Fibroblast of lung (primary cell): ENCODE measurements at regions not wholly inside any gene's neighbourhood (a gene's known extent, or its start where the extent isn't known, plus 50 kb on each side); places are given as distances from the start of the nearest gene placed in this dataset.

ENCODE experiments used
- DNase-seq, 2 donors: peaks; one replicate each; pipeline versions ENCODE4 v3.0.0 to v3.0.0-alpha.2; 2010; ENCODE audit warnings: low read depth in 2 of 2
- H2AFZ ChIP-seq: 2 replicates; pipeline ENCODE4 v1.5.1; 2012; ENCODE audit warnings: low read length, control low read depth, inconsistent platforms
- H3K27ac ChIP-seq: 2 replicates; pipeline ENCODE4 v1.5.1; 2011; ENCODE audit warnings: low read length, control low read depth; ENCODE audit not compliant: insufficient read depth
- H3K27me3 ChIP-seq: 2 replicates; pipeline ENCODE4 v1.5.1; 2011; ENCODE audit warnings: mild to moderate bottlenecking, low read length; ENCODE audit not compliant: control insufficient read depth, insufficient read depth
- H3K36me3 ChIP-seq: 2 replicates; pipeline ENCODE4 v1.5.1; 2011; ENCODE audit warnings: low read length; ENCODE audit not compliant: control insufficient read depth, insufficient read depth
- H3K4me1 ChIP-seq: 2 replicates; pipeline ENCODE4 v1.5.1; 2011; ENCODE audit warnings: low read length; ENCODE audit not compliant: control insufficient read depth, insufficient read depth; ENCODE audit errors: extremely low read depth
- H3K4me2 ChIP-seq: 2 replicates; pipeline ENCODE4 v1.5.1; 2011; ENCODE audit warnings: low read length, control low read depth; ENCODE audit not compliant: insufficient read depth; ENCODE audit errors: extremely low read depth
- H3K4me3 ChIP-seq, 4 experiments: fragments of 200-600 bp in 1 of 4; sonication (generic) in 1 of 4; replicated peaks in 1 of 4; 2 replicates each; pipeline ENCODE4 v1.5.1; 2011 to 2016; ENCODE audit warnings: low read length in 4 of 4, low read depth in 3 of 4, mild to moderate bottlenecking in 3 of 4, control low read depth in 2 of 4, inconsistent platforms in 1 of 4, mixed read lengths in 1 of 4; ENCODE audit not compliant: insufficient read depth in 1 of 4; ENCODE audit errors: control extremely low read depth in 1 of 4
- H3K79me2 ChIP-seq: 2 replicates; pipeline ENCODE4 v1.5.1; 2012; ENCODE audit warnings: mild to moderate bottlenecking, low read length, inconsistent platforms; ENCODE audit not compliant: control insufficient read depth, insufficient read depth
- H3K9ac ChIP-seq: 2 replicates; pipeline ENCODE4 v1.5.1; 2011; ENCODE audit warnings: mild to moderate bottlenecking, low read length, control low read depth; ENCODE audit not compliant: insufficient read depth
- H3K9me3 ChIP-seq: 2 replicates; pipeline ENCODE4 v1.5.1; 2012; ENCODE audit warnings: low read depth, low read length; ENCODE audit not compliant: control insufficient read depth, insufficient read depth
- H4K20me1 ChIP-seq: 2 replicates; pipeline ENCODE4 v1.5.1; 2011; ENCODE audit warnings: low read length; ENCODE audit not compliant: control insufficient read depth, insufficient read depth; ENCODE audit errors: extremely low read depth
- CTCF ChIP-seq, 2 donors: IDR thresholded peaks in 1 of 2; conservative IDR thresholded peaks in 1 of 2; 1 replicate in 1 of 2; 2 replicates in 1 of 2; pipeline ENCODE4 v1.5.1; 2011 to 2012; ENCODE audit warnings: low read length in 2 of 2, control low read depth in 1 of 2, inconsistent platforms in 1 of 2, low read depth in 1 of 2, mild to moderate bottlenecking in 1 of 2
- EZH2 ChIP-seq: IDR thresholded peaks from 2 replicates; pipeline ENCODE4 v1.5.1; 2012; ENCODE audit warnings: low read length, control low read depth, mild to moderate bottlenecking; ENCODE audit errors: missing control alignments

GRCh38 chr6:145531822-145532221 is 203.5 kb downstream of the EPM2A start:
- Histone ChIP-seq H4K20me1 (no peaks in the 10 kb centered on the region), H3K27ac (no peak overlapping the region), H3K9me3 (no peaks in the 10 kb centered on the region), H3K4me3 (no peak overlapping the region), H3K9ac (no peak overlapping the region), H3K36me3 (no peaks in the 10 kb centered on the region), H2AFZ (no peak overlapping the region), H3K79me2 (no peaks in the 10 kb centered on the region), H3K4me2 (no peak overlapping the region), H3K4me1 (no peaks in the 10 kb centered on the region), H3K27me3 (no peaks in the 10 kb centered on the region)
- DNase-seq = no peak
- TF ChIP-seq EZH2 = no peak
- TF ChIP-seq CTCF (conservative IDR thresholded peaks at IDR 0.05 in 1 of 2, IDR thresholded peaks at IDR 0.05 in 1 of 2; ENCODE audit: low read depth in 1 of 2, low read length in 2 of 2) = no peak

GRCh38 chr6:145532361-145532760 is 203.0 kb downstream of the EPM2A start:
- TF ChIP-seq EZH2 (no peak), CTCF (conservative IDR thresholded peaks at IDR 0.05 in 1 of 2, IDR thresholded peaks at IDR 0.05 in 1 of 2; ENCODE audit: low read depth in 1 of 2, low read length in 2 of 2) (no peak)
- no peak overlapping the region for H3K27ac ChIP-seq
- no peak for DNase-seq
- H3K4me2 ChIP-seq = no peak overlapping the region
- H3K9me3 ChIP-seq = no peaks in the 10 kb centered on the region
- no peaks in the 10 kb centered on the region for H3K4me1 ChIP-seq
- no peak overlapping the region for H2AFZ ChIP-seq
- no peak overlapping the region for H3K9ac ChIP-seq
- no peak overlapping the region for H3K4me3 ChIP-seq
- no peaks in the 10 kb centered on the region for H3K27me3 ChIP-seq
- H4K20me1 ChIP-seq = no peaks in the 10 kb centered on the region
- H3K36me3 ChIP-seq = no peaks in the 10 kb centered on the region
- no peaks in the 10 kb centered on the region for H3K79me2 ChIP-seq

- H3K79me2 ChIP-seq = no peaks in the 10 kb centered on the region
- no peaks in the 10 kb centered on the region for H3K4me1 ChIP-seq
- no peaks in the 10 kb centered on the region for H4K20me1 ChIP-seq
- H3K36me3 ChIP-seq = no peaks in the 10 kb centered on the region
- DNase-seq = no peak
- H3K9me3 ChIP-seq = no peaks in the 10 kb centered on the region
- no peaks in the 10 kb centered on the region for H3K27me3 ChIP-seq
- no peak overlapping the region for H3K9ac ChIP-seq
- no peak overlapping the region for H3K4me3 ChIP-seq
- no peak overlapping the region for H2AFZ ChIP-seq
- H3K4me2 ChIP-seq = no peak overlapping the region
- H3K27ac ChIP-seq = no peak overlapping the region
- no peak for TF ChIP-seq EZH2
- TF ChIP-seq CTCF (conservative IDR thresholded peaks at IDR 0.05 in 1 of 2, IDR thresholded peaks at IDR 0.05 in 1 of 2; ENCODE audit: low read depth in 1 of 2, low read length in 2 of 2) = no peak
These were observed 200.3 kb downstream of the EPM2A start for GRCh38 chr6:145534989-145535388.
